Neural cell (in vitro differentiated cells): ENCODE measurements at regions not wholly inside any gene's neighbourhood (a gene's known extent, or its start where the extent isn't known, plus 50 kb on each side); places are given as distances from the start of the nearest gene placed in this dataset.
"Not testable (repeated sequence)": the region's sequence is repeated elsewhere in the genome, so short reads cannot be mapped to it uniquely, and the experiment has no call there.

ENCODE experiments used
- H2AFZ ChIP-seq: fragments of 200-600, 300-800 bp; sonication (generic), shearing (Covaris generic); 2 replicates; pipeline ENCODE4 v1.6.0; 2014; ENCODE audit warnings: low read depth, mild to moderate bottlenecking, antibody characterized with exemption, low read length, moderate library complexity
- H3F3A ChIP-seq: fragments of 200-600 bp; shearing (Covaris generic); 2 replicates; pipeline ENCODE4 v1.6.1; 2016; ENCODE audit warnings: mild to moderate bottlenecking, moderate library complexity, mixed read lengths, antibody characterized with exemption, low read length; ENCODE audit not compliant: insufficient read depth, poor library complexity, severe bottlenecking
- H3K27ac ChIP-seq: fragments of 200-600, 300-800 bp; sonication (generic), shearing (Covaris generic); 2 replicates; pipeline ENCODE4 v1.5.1; 2014; ENCODE audit warnings: mild to moderate bottlenecking, low read length, moderate library complexity
- H3K27me3 ChIP-seq: fragments of 300-800, 200-600 bp; sonication (generic), shearing (Covaris generic); 2 replicates; pipeline ENCODE4 v1.6.0; 2014; ENCODE audit warnings: mild to moderate bottlenecking, low read depth, low read length, moderate library complexity; ENCODE audit not compliant: insufficient read depth
- H3K36me3 ChIP-seq: fragments of 300-800, 200-600 bp; sonication (generic), shearing (Covaris generic); 2 replicates; pipeline ENCODE4 v1.5.1; 2014; ENCODE audit warnings: mild to moderate bottlenecking, antibody characterized with exemption, low read length, moderate library complexity; ENCODE audit not compliant: insufficient read depth
- H3K4me2 ChIP-seq: fragments of 300-800, 200-600 bp; sonication (generic), shearing (Covaris generic); 2 replicates; pipeline ENCODE4 v1.6.0; 2014; ENCODE audit warnings: mild to moderate bottlenecking, low read length
- H3K4me3 ChIP-seq: fragments of 300-800, 200-600 bp; sonication (generic), shearing (Covaris generic); 2 replicates; pipeline ENCODE4 v1.5.1; 2014; ENCODE audit warnings: mild to moderate bottlenecking, low read length, moderate library complexity
- H3K79me2 ChIP-seq: fragments of 200-600 bp; shearing (Covaris generic); replicated peaks from 2 replicates; pipeline ENCODE4 v1.6.0; 2014; ENCODE audit warnings: mild to moderate bottlenecking, low read length, moderate library complexity; ENCODE audit not compliant: insufficient read depth
- H3K9ac ChIP-seq: fragments of 300-800, 200-600 bp; sonication (generic), shearing (Covaris generic); 2 replicates; pipeline ENCODE4 v1.6.1; 2016; ENCODE audit warnings: mild to moderate bottlenecking, low read length, mixed read lengths
- H3K9me2 ChIP-seq: fragments of 200-600 bp; shearing (Covaris generic); 2 replicates; pipeline ENCODE4 v1.6.1; 2016; ENCODE audit warnings: mild to moderate bottlenecking, low read length, mixed read lengths; ENCODE audit not compliant: insufficient read depth
- H3K9me3 ChIP-seq: fragments of 200-600, 300-800 bp; sonication (generic), shearing (Covaris generic); 2 replicates; pipeline ENCODE4 v1.6.1; 2016; ENCODE audit warnings: mild to moderate bottlenecking, mixed run types, low read length, moderate library complexity, mixed read lengths
- H4K20me1 ChIP-seq: fragments of 200-600 bp; shearing (Covaris generic); 2 replicates; pipeline ENCODE4 v1.6.1; 2016; ENCODE audit warnings: mild to moderate bottlenecking, mixed run types; ENCODE audit not compliant: insufficient read depth
- RAD21 ChIP-seq: fragments of 450-650 bp; conservative IDR thresholded peaks from 2 replicates; pipeline ENCODE4 v1.6.1; 2014; ENCODE audit warnings: antibody characterized with exemption, mild to moderate bottlenecking, moderate library complexity
- SMC3 ChIP-seq: fragments of 450-650 bp; conservative IDR thresholded peaks from 2 replicates; pipeline ENCODE4 v1.6.1; 2014; ENCODE audit warnings: antibody characterized with exemption, mild to moderate bottlenecking, moderate library complexity; ENCODE audit not compliant: poor library complexity
- TF ChIP-seq, protein P1 (sequence below): fragments of 450-650 bp; IDR thresholded peaks from 2 replicates; pipeline ENCODE4 v1.5.1; 2014; ENCODE audit warnings: antibody characterized with exemption, mild to moderate bottlenecking, moderate library complexity; ENCODE audit not compliant: poor library complexity, severe bottlenecking

DNA sequence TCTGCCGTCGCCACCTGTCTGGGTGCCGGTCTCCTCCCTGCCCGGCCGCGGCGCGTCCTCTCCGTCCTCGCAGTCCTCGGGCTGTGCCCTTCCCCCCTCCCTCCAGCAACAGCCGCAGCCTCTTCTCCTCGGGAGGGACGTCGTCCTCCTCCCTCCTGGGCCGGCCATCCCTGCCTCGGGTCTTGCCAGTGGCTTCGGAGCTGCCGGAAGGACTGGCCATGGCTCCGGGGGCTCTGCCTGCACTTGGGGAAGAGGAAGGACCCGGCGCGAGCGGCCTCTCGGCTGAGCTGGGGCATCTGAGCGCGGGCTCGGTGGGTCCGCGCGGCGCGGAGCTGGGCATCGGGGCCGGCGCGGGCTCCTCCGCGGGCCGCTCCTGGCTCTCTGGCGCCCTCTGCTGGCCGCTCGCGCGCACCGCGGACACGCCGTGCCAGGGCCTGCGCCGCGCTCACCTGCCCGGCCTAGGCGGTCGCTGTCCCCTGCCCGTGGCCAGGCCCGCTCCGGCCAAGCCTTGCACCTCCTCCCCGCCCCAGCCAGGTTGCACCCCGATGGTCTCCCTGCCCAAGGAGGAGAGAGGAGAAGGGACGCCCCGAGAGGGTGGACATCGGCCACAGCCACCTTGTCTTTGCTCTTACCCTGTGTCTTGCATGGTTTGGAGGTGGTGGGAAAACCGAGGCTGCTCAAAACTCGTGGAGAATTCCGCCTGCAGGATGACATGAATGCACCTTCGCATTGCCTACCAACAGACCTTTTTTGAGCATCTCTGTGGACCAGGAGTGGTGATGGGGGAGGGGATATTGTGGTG lies 83.9 kb upstream of the FRG2C start:
- H3K9me2 ChIP-seq, H3K4me2 ChIP-seq, H3K27ac ChIP-seq, H3K27me3 ChIP-seq, H3K36me3 ChIP-seq, H4K20me1 ChIP-seq, H3F3A ChIP-seq, H3K9me3 ChIP-seq, H2AFZ ChIP-seq, H3K79me2 ChIP-seq: not testable (repeated sequence)
- peak overlapping the region; percentile 48 for H3K9ac ChIP-seq
- H3K4me3 ChIP-seq: peak overlapping the region; percentile 64
- TF ChIP-seq, protein P1, sequence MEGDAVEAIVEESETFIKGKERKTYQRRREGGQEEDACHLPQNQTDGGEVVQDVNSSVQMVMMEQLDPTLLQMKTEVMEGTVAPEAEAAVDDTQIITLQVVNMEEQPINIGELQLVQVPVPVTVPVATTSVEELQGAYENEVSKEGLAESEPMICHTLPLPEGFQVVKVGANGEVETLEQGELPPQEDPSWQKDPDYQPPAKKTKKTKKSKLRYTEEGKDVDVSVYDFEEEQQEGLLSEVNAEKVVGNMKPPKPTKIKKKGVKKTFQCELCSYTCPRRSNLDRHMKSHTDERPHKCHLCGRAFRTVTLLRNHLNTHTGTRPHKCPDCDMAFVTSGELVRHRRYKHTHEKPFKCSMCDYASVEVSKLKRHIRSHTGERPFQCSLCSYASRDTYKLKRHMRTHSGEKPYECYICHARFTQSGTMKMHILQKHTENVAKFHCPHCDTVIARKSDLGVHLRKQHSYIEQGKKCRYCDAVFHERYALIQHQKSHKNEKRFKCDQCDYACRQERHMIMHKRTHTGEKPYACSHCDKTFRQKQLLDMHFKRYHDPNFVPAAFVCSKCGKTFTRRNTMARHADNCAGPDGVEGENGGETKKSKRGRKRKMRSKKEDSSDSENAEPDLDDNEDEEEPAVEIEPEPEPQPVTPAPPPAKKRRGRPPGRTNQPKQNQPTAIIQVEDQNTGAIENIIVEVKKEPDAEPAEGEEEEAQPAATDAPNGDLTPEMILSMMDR: peak; percentile 79
- TF ChIP-seq RAD21 (peak; percentile 54), SMC3 (peak; percentile 75)

DNA sequence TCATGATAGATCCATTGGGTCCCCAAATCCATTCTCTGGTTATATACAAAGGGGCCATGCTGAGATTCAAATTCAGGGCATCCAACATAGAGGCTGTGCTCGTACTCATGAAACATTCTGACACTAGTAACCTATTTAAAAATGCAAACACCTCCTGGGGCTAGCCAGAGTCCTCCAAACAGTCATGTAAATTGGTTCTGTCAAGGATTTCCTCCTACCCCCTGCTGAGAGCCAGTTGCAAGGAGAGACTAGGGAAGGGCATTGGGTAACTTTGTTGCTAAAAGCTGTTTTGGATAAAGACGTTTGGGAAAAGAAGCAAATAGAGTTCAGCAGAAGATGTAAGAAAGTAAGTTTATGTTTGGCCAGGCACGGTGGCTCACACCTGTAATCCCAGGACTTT lies 81.6 kb upstream of the FRG2C start:
- H3K4me2 ChIP-seq, H3K9me2 ChIP-seq, H3K9ac ChIP-seq, H3K27me3 ChIP-seq, H3K27ac ChIP-seq, H3F3A ChIP-seq, H2AFZ ChIP-seq, H3K4me3 ChIP-seq, H4K20me1 ChIP-seq, H3K36me3 ChIP-seq, H3K79me2 ChIP-seq, H3K9me3 ChIP-seq: not testable (repeated sequence)

DNA sequence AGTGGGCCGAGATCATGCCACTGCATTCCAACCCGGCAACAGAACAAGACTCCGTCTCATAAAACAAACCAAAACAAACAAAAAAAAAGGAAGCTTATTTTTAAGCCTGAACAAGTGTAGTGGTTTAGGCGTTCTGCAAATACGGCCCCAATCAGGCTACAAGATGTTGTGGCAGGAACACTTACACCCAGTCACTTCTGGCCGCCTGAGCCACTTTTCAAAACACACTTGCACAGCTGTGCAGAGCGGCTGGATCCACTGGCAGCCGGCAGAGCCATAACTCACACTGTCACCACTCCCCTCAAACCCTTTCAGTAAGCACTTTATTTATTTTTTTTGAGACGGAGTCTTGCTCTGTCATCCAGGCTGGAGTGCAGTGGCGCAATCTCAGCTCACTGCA lies 81.0 kb upstream of the FRG2C start:
- H2AFZ ChIP-seq, H4K20me1 ChIP-seq, H3K9ac ChIP-seq, H3K9me3 ChIP-seq, H3K9me2 ChIP-seq, H3K27me3 ChIP-seq, H3K36me3 ChIP-seq, H3K27ac ChIP-seq, H3K79me2 ChIP-seq, H3F3A ChIP-seq, H3K4me2 ChIP-seq, H3K4me3 ChIP-seq: not testable (repeated sequence)

DNA sequence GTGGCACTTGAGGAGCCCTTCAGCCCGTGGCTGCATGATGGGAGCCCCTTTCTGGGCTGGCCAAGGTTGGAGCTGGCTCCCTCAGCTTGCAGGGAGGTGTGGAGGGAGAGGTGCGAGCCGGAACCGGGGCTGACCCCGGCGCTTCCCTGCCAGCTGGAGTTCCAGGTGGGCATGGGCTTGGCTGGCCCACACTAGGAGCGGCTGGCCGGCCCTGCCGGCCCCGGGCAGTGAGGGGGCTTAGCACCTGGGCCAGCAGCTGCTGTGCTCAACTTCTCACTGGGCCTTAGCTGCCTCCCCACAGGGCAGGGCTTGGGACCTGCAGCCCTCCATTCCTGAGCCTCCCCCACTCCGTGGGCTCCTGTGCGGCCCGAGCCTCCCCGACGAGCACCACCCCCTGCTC lies 76.4 kb upstream of the FRG2C start:
- H3K9me2 ChIP-seq, H4K20me1 ChIP-seq, H3F3A ChIP-seq, H3K9me3 ChIP-seq, H3K79me2 ChIP-seq, H3K27me3 ChIP-seq, H3K36me3 ChIP-seq, H3K4me2 ChIP-seq, H3K9ac ChIP-seq, H3K4me3 ChIP-seq, H2AFZ ChIP-seq, H3K27ac ChIP-seq: not testable (repeated sequence)

DNA sequence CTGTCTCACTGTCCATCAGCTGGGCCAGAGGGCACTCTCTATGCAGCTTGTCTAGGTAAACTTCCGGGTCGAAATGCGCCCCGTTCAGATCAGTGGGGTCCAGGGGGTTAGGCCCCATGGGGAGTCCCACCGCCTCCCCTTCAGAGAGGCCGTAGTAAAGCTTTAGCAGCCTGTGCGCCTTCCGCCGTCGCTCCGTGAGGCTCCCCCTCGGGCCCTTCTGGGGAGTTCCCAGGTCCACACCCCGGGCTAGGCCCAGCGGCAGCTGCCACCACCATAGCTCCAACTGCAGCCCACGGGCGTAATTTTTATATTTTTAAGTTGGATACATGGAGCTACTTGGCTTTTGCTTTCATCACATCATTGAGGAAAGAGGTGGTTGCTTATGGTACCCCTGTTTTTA lies 73.7 kb upstream of the FRG2C start:
- H4K20me1 ChIP-seq, H3K36me3 ChIP-seq, H3K27ac ChIP-seq, H3K9me2 ChIP-seq, H3K27me3 ChIP-seq, H3K4me3 ChIP-seq, H3K9me3 ChIP-seq, H3K9ac ChIP-seq, H2AFZ ChIP-seq, H3F3A ChIP-seq, H3K4me2 ChIP-seq, H3K79me2 ChIP-seq: not testable (repeated sequence)

DNA sequence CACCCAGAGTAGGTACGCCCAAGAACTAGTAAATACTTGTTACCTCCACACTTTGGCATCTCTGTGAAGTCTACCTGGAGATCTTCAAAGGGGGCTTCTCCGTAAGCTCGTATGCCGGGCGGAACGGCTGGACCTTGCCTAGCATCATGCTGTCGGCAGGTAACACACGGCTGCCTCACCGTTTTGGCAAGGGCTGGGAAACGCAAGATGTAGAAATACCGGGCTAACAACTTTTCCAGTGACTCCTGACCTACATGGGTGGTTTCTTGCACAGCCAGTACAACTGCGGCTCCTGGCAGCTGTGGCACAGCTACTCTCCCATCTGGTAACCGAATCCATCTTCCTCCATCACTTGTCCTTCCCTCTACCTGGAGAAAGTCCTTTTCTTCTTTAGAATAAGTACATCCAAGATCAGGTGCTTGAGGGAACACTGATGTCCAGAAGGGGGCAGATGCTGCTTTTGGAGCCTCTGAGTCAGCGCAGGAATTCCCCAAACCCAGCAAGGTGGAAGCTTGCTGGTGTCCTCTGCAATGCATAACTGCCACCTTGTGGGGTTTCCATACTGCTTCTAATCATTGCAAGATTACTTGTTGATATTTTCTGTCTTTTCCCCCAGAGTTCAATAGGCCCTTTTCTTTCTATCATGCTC lies 59.7 kb upstream of the FRG2C start:
- not testable (repeated sequence) for H3K9me2 ChIP-seq, H3K4me3 ChIP-seq, H3K9ac ChIP-seq, H2AFZ ChIP-seq, H3K36me3 ChIP-seq, H3K4me2 ChIP-seq, H3K79me2 ChIP-seq, H4K20me1 ChIP-seq, H3F3A ChIP-seq, H3K27me3 ChIP-seq, H3K27ac ChIP-seq, H3K9me3 ChIP-seq

DNA sequence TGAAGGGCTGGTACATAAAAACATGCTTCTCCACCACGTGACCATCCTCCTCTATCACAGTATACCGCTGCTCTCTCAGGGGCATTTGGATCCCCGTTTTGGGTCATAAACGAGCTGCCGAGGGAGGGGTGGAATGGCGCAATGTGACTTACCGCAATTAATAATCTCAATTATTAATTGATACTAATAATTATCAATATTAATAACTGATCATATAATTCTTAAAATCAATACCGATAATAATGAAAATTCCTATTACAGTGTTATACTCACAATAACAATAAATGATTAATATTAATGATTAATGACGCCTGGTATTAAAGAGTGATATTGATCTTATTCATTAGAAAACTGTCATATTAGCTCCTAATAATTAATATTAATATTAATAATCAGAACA lies 56.1 kb upstream of the FRG2C start:
- not testable (repeated sequence) for H3K9me2 ChIP-seq, H4K20me1 ChIP-seq, H3F3A ChIP-seq, H3K27ac ChIP-seq, H3K79me2 ChIP-seq, H3K27me3 ChIP-seq, H2AFZ ChIP-seq, H3K9me3 ChIP-seq, H3K9ac ChIP-seq, H3K4me2 ChIP-seq, H3K36me3 ChIP-seq, H3K4me3 ChIP-seq
